SK-N-SH (cell line): ENCODE measurements at regions not wholly inside any gene's neighbourhood (a gene's known extent, or its start where the extent isn't known, plus 50 kb on each side); places are given as distances from the start of the nearest gene placed in this dataset.

Experiments used
- CTCF ChIA-PET: fragments of 300-600, 350-600 bp; formaldehyde crosslinking; extraction: SDS; loops from one replicate; lab custom pipeline; 2021; lab: Yijun Ruan, JAX
- POLR2A ChIA-PET: fragments of 350-600 bp; sonication (Branson Sonifier 250); formaldehyde crosslinking; extraction: SDS; loops from one replicate; lab custom pipeline; 2020; ENCODE audit warnings: antibody characterized with exemption, inconsistent platforms; lab: Yijun Ruan, JAX
- DNase-seq: peaks from one replicate; pipeline ENCODE4 v3.0.0; 2012
- H2AFZ ChIP-seq: fragments of 200-600 bp; sonication (generic); 2 replicates; pipeline ENCODE4 v1.8.1; 2016; ENCODE audit warnings: antibody characterized with exemption, mild to moderate bottlenecking, low read depth
- H3F3A ChIP-seq: fragments of 200-600 bp; sonication (generic); replicated peaks from 2 replicates; pipeline ENCODE3; 2016; ENCODE audit warnings: antibody characterized with exemption, mild to moderate bottlenecking; ENCODE audit not compliant: insufficient read depth
- H3K27ac ChIP-seq, 2 experiments: fragments of 200-500 bp in 1 of 2; fragments of 200-600 bp in 1 of 2; sonication (Bioruptor generic) in 1 of 2; sonication (generic), shearing (Covaris generic) in 1 of 2; 2 replicates each; pipeline versions ENCODE4 v1.5.1 to v1.6.1; 2014 to 2016; ENCODE audit warnings: low read depth in 2 of 2, inconsistent platforms in 1 of 2, low read length in 1 of 2, mild to moderate bottlenecking in 1 of 2, mixed read lengths in 1 of 2
- H3K27me3 ChIP-seq: fragments of 200-600 bp; sonication (generic), shearing (Covaris generic); 2 replicates; pipeline ENCODE4 v1.6.1; 2016; ENCODE audit warnings: mixed run types; ENCODE audit not compliant: insufficient read depth
- H3K36me3 ChIP-seq, 2 experiments: fragments of 200-500 bp in 1 of 2; fragments of 200-600 bp in 1 of 2; sonication (Bioruptor generic) in 1 of 2; sonication (generic) in 1 of 2; replicated peaks in 1 of 2; 2 replicates each; pipeline versions ENCODE3 to v1.5.1; 2014 to 2016; ENCODE audit warnings: low read length in 1 of 2, mild to moderate bottlenecking in 1 of 2; ENCODE audit not compliant: insufficient read depth in 2 of 2, control insufficient read depth in 1 of 2
- H3K4me1 ChIP-seq, 2 experiments: fragments of 200-500 bp in 1 of 2; fragments of 200-600 bp in 1 of 2; sonication (Bioruptor generic) in 1 of 2; sonication (generic), shearing (Covaris generic) in 1 of 2; 2 replicates each; pipeline versions ENCODE4 v1.5.1 to v1.6.1; 2014 to 2016; ENCODE audit warnings: low read depth in 1 of 2, low read length in 1 of 2, mixed run types in 1 of 2; ENCODE audit not compliant: insufficient read depth in 2 of 2, control insufficient read depth in 1 of 2
- H3K4me2 ChIP-seq: fragments of 200-600 bp; sonication (generic), shearing (Covaris generic); 2 replicates; pipeline ENCODE4 v1.6.1; 2017; ENCODE audit warnings: mixed run types
- H3K4me3 ChIP-seq, 2 experiments: fragments of 200-500 bp in 1 of 2; fragments of 200-600 bp in 1 of 2; sonication (Bioruptor generic) in 1 of 2; sonication (generic), shearing (Covaris generic) in 1 of 2; 2 replicates each; pipeline versions ENCODE4 v1.5.1 to v1.8.1; 2014 to 2016; ENCODE audit warnings: low read depth in 2 of 2, inconsistent platforms in 1 of 2, low read length in 1 of 2, mild to moderate bottlenecking in 1 of 2, mixed read lengths in 1 of 2, moderate library complexity in 1 of 2
- H3K79me2 ChIP-seq: fragments of 200-600 bp; sonication (generic); 2 replicates; pipeline ENCODE4 v1.8.1; 2017; ENCODE audit warnings: mild to moderate bottlenecking; ENCODE audit not compliant: insufficient read depth
- H3K9ac ChIP-seq: fragments of 200-600 bp; sonication (generic); 2 replicates; pipeline ENCODE4 v1.6.1; 2017; ENCODE audit warnings: mixed run types
- H3K9me2 ChIP-seq: fragments of 200-600 bp; sonication (generic); 2 replicates; pipeline ENCODE4 v1.6.1; 2017; ENCODE audit warnings: mixed run types
- H3K9me3 ChIP-seq: fragments of 200-600 bp; sonication (generic); 2 replicates; pipeline ENCODE4 v1.6.1; 2017; ENCODE audit warnings: mixed run types, mild to moderate bottlenecking, moderate library complexity
- H4K20me1 ChIP-seq: fragments of 200-600 bp; sonication (generic); 2 replicates; pipeline ENCODE4 v1.6.1; 2017; ENCODE audit warnings: mild to moderate bottlenecking, mixed run types; ENCODE audit not compliant: insufficient read depth
- CHD2 ChIP-seq: fragments of 150-350 bp; IDR thresholded peaks from 2 replicates; pipeline ENCODE4 v1.6.1; 2018; ENCODE audit warnings: low read length; ENCODE audit not compliant: partially characterized antibody
- FOXJ3 ChIP-seq: sonication (generic); formaldehyde crosslinking; IDR thresholded peaks from 2 replicates; pipeline ENCODE4 v1.5.1; 2020; ENCODE audit warnings: mild to moderate bottlenecking, missing genetic modification reagents
- JUND ChIP-seq: IDR thresholded peaks from 2 replicates; pipeline ENCODE4 v1.4.0; 2012
- MAX ChIP-seq: IDR thresholded peaks from 2 replicates; pipeline ENCODE4 v1.4.0; 2012; ENCODE audit warnings: low read depth
- MEF2A ChIP-seq: IDR thresholded peaks from 2 replicates; pipeline ENCODE4 v1.4.0; 2012; ENCODE audit warnings: low read depth, borderline replicate concordance
- NFIC ChIP-seq: IDR thresholded peaks from 2 replicates; pipeline ENCODE4 v1.4.0; 2012; ENCODE audit warnings: borderline replicate concordance
- PBX3 ChIP-seq: IDR thresholded peaks from 2 replicates; pipeline ENCODE4; 2012
- POLR2AphosphoS5 ChIP-seq: IDR thresholded peaks from 2 replicates; pipeline ENCODE4 v1.6.1; 2012; ENCODE audit warnings: low read depth, low read length
- REST ChIP-seq: IDR thresholded peaks from 2 replicates; pipeline ENCODE4 v1.6.1; 2012; ENCODE audit warnings: mild to moderate bottlenecking, low read depth, low read length, moderate library complexity
- RFX5 ChIP-seq: IDR thresholded peaks from 2 replicates; pipeline ENCODE4 v1.6.1; 2012; ENCODE audit warnings: mild to moderate bottlenecking, improper control_type of control experiment, low read length
- RXRA ChIP-seq: IDR thresholded peaks from 2 replicates; pipeline ENCODE4 v1.4.0; 2012; ENCODE audit warnings: low read depth, mild to moderate bottlenecking, borderline replicate concordance
- SMC3 ChIP-seq: IDR thresholded peaks from 2 replicates; pipeline ENCODE4 v1.6.1; 2012; ENCODE audit warnings: low read depth, low read length, improper control_type of control experiment
- USF2 ChIP-seq: fragments of 150-350 bp; IDR thresholded peaks from 2 replicates; pipeline ENCODE4 v1.6.1; 2017; ENCODE audit warnings: antibody characterized with exemption, low read length, low read depth, borderline replicate concordance
- ZBTB33 ChIP-seq: IDR thresholded peaks from 2 replicates; pipeline ENCODE4 v1.4.0; 2012; ENCODE audit warnings: low read depth, borderline replicate concordance
- WGBS: methylation state at CpG from one replicate; pipeline ENCODE4 v1.1.6; 2017; ENCODE audit warnings: low lambda C conversion rate; 5-methylcytosine and 5-hydroxymethylcytosine counted together

GRCh38 chr1:103898576-103899345 is 149.1 kb downstream of the AMY1C start:
- Histone ChIP-seq H3K4me2 (no peak overlapping the region), H3K27me3 (no peaks in the 10 kb centered on the region), H3F3A (no peaks in the 10 kb centered on the region), H3K4me1 (no peaks in the 10 kb centered on the region), H3K9me3 (no peaks in the 10 kb centered on the region), H3K36me3 (no peaks in the 10 kb centered on the region), H2AFZ (no peak overlapping the region), H3K9me2 (no peaks in the 10 kb centered on the region), H4K20me1 (no peaks in the 10 kb centered on the region), H3K79me2 (no peaks in the 10 kb centered on the region), H3K27ac (no peak overlapping the region), H3K4me3 (no peak overlapping the region), H3K9ac (no peak overlapping the region)
- WGBS = 33% methylated on average over 3 of the region's 3 CpGs
- no peak for TF ChIP-seq SMC3
- TF ChIP-seq RFX5 = no peak
- no peak for TF ChIP-seq MAX
- no peak for TF ChIP-seq MEF2A
- no peak for TF ChIP-seq REST
- TF ChIP-seq ZBTB33 = no peak
- no peak for TF ChIP-seq PBX3
- TF ChIP-seq NFIC = no peak
- TF ChIP-seq JUND = no peak
- no peak for TF ChIP-seq USF2
- no peak for TF ChIP-seq RXRA
- TF ChIP-seq CHD2 = no peak
- TF ChIP-seq FOXJ3 = no peak
- TF ChIP-seq POLR2AphosphoS5 = no peak
- ChIA-PET CTCF (no interaction called here), POLR2A (no interaction called here)
- DNase-seq = no peak
